OCI-LY7 (cell line): ENCODE measurements at regions not wholly inside any gene's neighbourhood (a gene's known extent, or its start where the extent isn't known, plus 50 kb on each side); places are given as distances from the start of the nearest gene placed in this dataset.

Experiments used
- BruUV-seq: library from RNA; stranded (reverse); fragments of 400-500 nt; replicated peaks from 2 replicates; lab custom pipeline; 2021; lab: Mats Ljungman, UMichigan
- CTCF ChIA-PET: fragments of 300-600 bp; sonication (Branson Sonifier 250); formaldehyde crosslinking; loops from one replicate; lab custom pipeline; 2022; ENCODE audit warnings: antibody characterized with exemption; ENCODE audit not compliant: unreplicated experiment; lab: Charles Lee
- POLR2A ChIA-PET: fragments of 300-600 bp; sonication (Branson Sonifier 250); formaldehyde crosslinking; loops from one replicate; lab custom pipeline; 2022; ENCODE audit warnings: antibody characterized with exemption; lab: Charles Lee
- DNase-seq: peaks from one replicate; pipeline ENCODE4 v3.0.0-alpha.2; 2015; ENCODE audit warnings: low spot score
- H2AFZ ChIP-seq: fragments of 200-600 bp; sonication (generic), shearing (Covaris generic); 2 replicates; pipeline ENCODE4 v1.6.1; 2014; ENCODE audit warnings: mild to moderate bottlenecking, antibody characterized with exemption, low read length, moderate library complexity
- H3K27ac ChIP-seq: fragments of 200-600 bp; sonication (generic); 2 replicates; pipeline ENCODE4 v1.5.1; 2014; ENCODE audit warnings: mixed run types, low read depth, mild to moderate bottlenecking, moderate library complexity, low read length, inconsistent platforms; ENCODE audit not compliant: poor library complexity, severe bottlenecking
- H3K36me3 ChIP-seq: fragments of 200-600 bp; sonication (generic); 2 replicates; pipeline ENCODE4 v1.6.1; 2014; ENCODE audit warnings: mild to moderate bottlenecking, antibody characterized with exemption, low read length, moderate library complexity, mixed read lengths; ENCODE audit not compliant: insufficient read depth
- H3K4me1 ChIP-seq: fragments of 200-600 bp; sonication (generic); 2 replicates; pipeline ENCODE4 v1.5.1; 2014; ENCODE audit warnings: mild to moderate bottlenecking, low read length; ENCODE audit not compliant: insufficient read depth, poor library complexity, severe bottlenecking
- H3K4me2 ChIP-seq: fragments of 200-600 bp; sonication (generic); 2 replicates; pipeline ENCODE4 v1.6.1; 2014; ENCODE audit warnings: mild to moderate bottlenecking, low read length
- H3K4me3 ChIP-seq: fragments of 200-600 bp; sonication (generic); 2 replicates; pipeline ENCODE4 v1.5.1; 2014; ENCODE audit warnings: mild to moderate bottlenecking, low read depth, low read length; ENCODE audit not compliant: poor library complexity, severe bottlenecking
- H3K79me2 ChIP-seq: fragments of 200-600 bp; sonication (generic); 2 replicates; pipeline ENCODE4 v1.6.1; 2016; ENCODE audit warnings: low read depth, mild to moderate bottlenecking, low read length, moderate library complexity, mixed read lengths; ENCODE audit not compliant: insufficient read depth
- H3K9me2 ChIP-seq: fragments of 200-600 bp; sonication (generic); 2 replicates; pipeline ENCODE4 v1.6.1; 2016; ENCODE audit warnings: mild to moderate bottlenecking, low read length, mixed read lengths; ENCODE audit not compliant: insufficient read depth
- H3K9me3 ChIP-seq: fragments of 200-600 bp; sonication (generic); 2 replicates; pipeline ENCODE4 v1.6.1; 2014; ENCODE audit warnings: mild to moderate bottlenecking, mixed run types, low read length, mixed read lengths
- H4K20me1 ChIP-seq: fragments of 200-600 bp; sonication (generic); 2 replicates; pipeline ENCODE4 v1.6.1; 2014; ENCODE audit warnings: mild to moderate bottlenecking, antibody characterized with exemption, low read length, moderate library complexity, mixed read lengths; ENCODE audit not compliant: insufficient read depth
- CTCF ChIP-seq: fragments of 200-600 bp; sonication (generic); conservative IDR thresholded peaks from 2 replicates; pipeline ENCODE4 v1.5.1; 2014; ENCODE audit warnings: mild to moderate bottlenecking, antibody characterized with exemption, low read length, moderate library complexity, mixed read lengths
- EZH2phosphoT487 ChIP-seq: fragments of 200-600 bp; sonication (generic); IDR thresholded peaks from 2 replicates; pipeline ENCODE4 v1.6.1; 2018; ENCODE audit warnings: low read depth, borderline replicate concordance, mild to moderate bottlenecking, mixed run types, antibody characterized with exemption, low read length, moderate library complexity, mixed read lengths
- intact Hi-C: fragments of 100-400 bp; cut with micrococcal nuclease; formaldehyde crosslinking; loops from one replicate; pipeline ENCODE4 v1.10.0; 2022; ENCODE audit not compliant: unreplicated experiment

- no peaks in the 10 kb centered on the region for H3K79me2 ChIP-seq
- intact Hi-C loops = no loop called here
- no peaks in the 10 kb centered on the region for H4K20me1 ChIP-seq
- H3K4me2 ChIP-seq = no peak overlapping the region
- POLR2A ChIA-PET = no interaction called here
- no peaks in the 10 kb centered on the region for H3K4me1 ChIP-seq
- DNase-seq = no peak
- H3K9me2 ChIP-seq = no peaks in the 10 kb centered on the region; the same call in 1 of the 2 replicates
- no TSS peak for BruUV-seq
- no peak overlapping the region for H3K27ac ChIP-seq
- H3K9me3 ChIP-seq = no peaks in the 10 kb centered on the region
- no peaks in the 10 kb centered on the region for H3K36me3 ChIP-seq
- no peak for TF ChIP-seq CTCF
- TF ChIP-seq EZH2phosphoT487 = no peak
- no peak overlapping the region for H2AFZ ChIP-seq
- no peak overlapping the region for H3K4me3 ChIP-seq
- CTCF ChIA-PET = no interaction called here
Observed at GRCh38 chr7:86995814-86996213, 63.6 kb downstream of the ELAPOR2 start.

GRCh38 chr7:86995052-86995725 is 64.3 kb downstream of the ELAPOR2 start:
- Histone ChIP-seq H3K9me3 (no peaks in the 10 kb centered on the region), H4K20me1 (no peaks in the 10 kb centered on the region), H3K36me3 (no peaks in the 10 kb centered on the region), H3K9me2 (no peaks in the 10 kb centered on the region; the same call in 1 of the 2 replicates), H2AFZ (no peak overlapping the region), H3K4me2 (no peak overlapping the region), H3K4me3 (no peak overlapping the region), H3K4me1 (no peaks in the 10 kb centered on the region), H3K27ac (no peak overlapping the region), H3K79me2 (no peaks in the 10 kb centered on the region)
- DNase-seq = no peak
- BruUV-seq = no TSS peak
- intact Hi-C loops = no loop called here
- ChIA-PET POLR2A (no interaction called here), CTCF (interaction anchor here (0.5 kb wide), 1 partner anchor 443 kb away, joined by 3 read pairs; no protein-coding TSS in a partner anchor)
- TF ChIP-seq CTCF (no peak), EZH2phosphoT487 (no peak)

DNA sequence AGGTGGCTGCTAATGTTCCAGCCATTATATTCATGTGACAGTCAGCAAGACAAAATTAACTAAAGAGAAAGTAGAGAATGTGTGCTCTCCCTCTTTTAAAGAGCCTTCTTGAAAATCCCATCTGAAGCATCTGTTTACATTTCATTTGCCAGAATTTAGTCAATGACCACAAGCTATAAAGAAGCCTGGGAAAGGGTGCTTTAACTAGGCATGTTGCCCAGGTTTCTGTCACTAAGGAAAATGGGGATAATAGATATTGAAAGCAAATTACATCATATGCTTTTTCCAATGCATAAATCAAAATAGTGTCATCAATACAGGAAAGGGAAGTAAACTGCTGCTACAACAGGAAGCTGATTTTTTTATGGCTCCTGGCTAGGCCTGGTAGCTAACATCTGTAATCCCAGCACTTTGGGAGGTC is 67.7 kb downstream of the ELAPOR2 start:
- POLR2A ChIA-PET = interaction anchor here (0.6 to 1.6 kb wide), 6 partner anchors 11 to 1056 kb away, joined by 3 to 6 read pairs (median 4); no protein-coding TSS in a partner anchor
- CTCF ChIA-PET = no interaction called here
- H3K9me3 ChIP-seq = no peaks in the 10 kb centered on the region

More for the DNA sequence above, 67.7 kb downstream of the ELAPOR2 start:
- H3K79me2 ChIP-seq = no peaks in the 10 kb centered on the region
- DNase-seq = no peak
- no peaks in the 10 kb centered on the region for H4K20me1 ChIP-seq
- intact Hi-C loops = no loop called here
- TF ChIP-seq EZH2phosphoT487 (no peak), CTCF (no peak)
- H3K4me2 ChIP-seq = no peak overlapping the region
- H3K27ac ChIP-seq = no peak overlapping the region
- no peak overlapping the region for H2AFZ ChIP-seq
- no peaks in the 10 kb centered on the region for H3K36me3 ChIP-seq
- H3K4me3 ChIP-seq = no peak overlapping the region
- no peaks in the 10 kb centered on the region for H3K9me2 ChIP-seq
- no peaks in the 10 kb centered on the region for H3K4me1 ChIP-seq
- BruUV-seq = no TSS peak
